ENCODE measurements at regions not wholly inside any gene's neighbourhood (a gene's known extent, or its start where the extent isn't known, plus 50 kb on each side); places are given as distances from the start of the nearest gene placed in this dataset.

DNA sequence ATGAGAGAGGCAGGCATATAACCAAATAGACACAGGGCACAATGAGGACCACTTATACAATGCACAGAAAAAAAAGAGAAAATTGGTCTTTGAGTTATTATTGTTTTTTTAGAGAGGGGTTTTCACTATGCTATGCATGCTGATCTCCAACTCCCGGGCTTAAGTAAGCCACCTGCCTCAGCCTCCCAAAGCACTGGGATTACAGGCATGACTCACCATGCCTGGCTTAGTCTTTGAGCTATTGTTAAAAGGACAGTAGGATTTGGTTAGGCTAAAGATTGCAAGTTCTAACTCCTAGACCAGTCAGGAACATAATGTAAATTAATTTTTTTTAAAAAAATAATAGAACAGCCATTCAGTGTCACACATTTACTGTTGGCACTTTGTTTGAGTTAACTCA lies 340.1 kb downstream of the GPAT3 start:
- DNase-seq (no peak), ATAC-seq (ENCODE audit: insufficient read depth, low FRiP score) (no peak)
- Histone ChIP-seq H3K4me3 (no peak overlapping the region), H3K27me3 (ENCODE audit: control insufficient read depth in 3 of 3, insufficient read depth in 3 of 3, low read length in 2 of 3) (no peaks in the 10 kb centered on the region), H3K4me1 (ENCODE audit: control insufficient read depth in 5 of 5, insufficient read depth in 5 of 5, low read length in 5 of 5) (no peaks in the 10 kb centered on the region), H3K9ac (ENCODE audit: insufficient read depth in 1 of 2, low read length in 2 of 2) (no peak overlapping the region), H3K9me3 (ENCODE audit: control insufficient read depth in 4 of 4, insufficient read depth in 3 of 4, low read length in 3 of 4) (no peaks in the 10 kb centered on the region), H3K36me3 (ENCODE audit: control insufficient read depth in 4 of 4, insufficient read depth in 4 of 4, low read length in 4 of 4) (no peaks in the 10 kb centered on the region), H3K27ac (ENCODE audit: low read depth in 1 of 2, low read length in 1 of 2) (no peak overlapping the region)
- WGBS, 2 donors = 93 to 94% methylated on average over 1 of the region's 1 CpG
- TF ChIP-seq, protein P1, sequence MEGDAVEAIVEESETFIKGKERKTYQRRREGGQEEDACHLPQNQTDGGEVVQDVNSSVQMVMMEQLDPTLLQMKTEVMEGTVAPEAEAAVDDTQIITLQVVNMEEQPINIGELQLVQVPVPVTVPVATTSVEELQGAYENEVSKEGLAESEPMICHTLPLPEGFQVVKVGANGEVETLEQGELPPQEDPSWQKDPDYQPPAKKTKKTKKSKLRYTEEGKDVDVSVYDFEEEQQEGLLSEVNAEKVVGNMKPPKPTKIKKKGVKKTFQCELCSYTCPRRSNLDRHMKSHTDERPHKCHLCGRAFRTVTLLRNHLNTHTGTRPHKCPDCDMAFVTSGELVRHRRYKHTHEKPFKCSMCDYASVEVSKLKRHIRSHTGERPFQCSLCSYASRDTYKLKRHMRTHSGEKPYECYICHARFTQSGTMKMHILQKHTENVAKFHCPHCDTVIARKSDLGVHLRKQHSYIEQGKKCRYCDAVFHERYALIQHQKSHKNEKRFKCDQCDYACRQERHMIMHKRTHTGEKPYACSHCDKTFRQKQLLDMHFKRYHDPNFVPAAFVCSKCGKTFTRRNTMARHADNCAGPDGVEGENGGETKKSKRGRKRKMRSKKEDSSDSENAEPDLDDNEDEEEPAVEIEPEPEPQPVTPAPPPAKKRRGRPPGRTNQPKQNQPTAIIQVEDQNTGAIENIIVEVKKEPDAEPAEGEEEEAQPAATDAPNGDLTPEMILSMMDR (IDR thresholded peaks at IDR 0.05; ENCODE audit: control extremely low read depth, extremely low read depth) = no peak

DNA sequence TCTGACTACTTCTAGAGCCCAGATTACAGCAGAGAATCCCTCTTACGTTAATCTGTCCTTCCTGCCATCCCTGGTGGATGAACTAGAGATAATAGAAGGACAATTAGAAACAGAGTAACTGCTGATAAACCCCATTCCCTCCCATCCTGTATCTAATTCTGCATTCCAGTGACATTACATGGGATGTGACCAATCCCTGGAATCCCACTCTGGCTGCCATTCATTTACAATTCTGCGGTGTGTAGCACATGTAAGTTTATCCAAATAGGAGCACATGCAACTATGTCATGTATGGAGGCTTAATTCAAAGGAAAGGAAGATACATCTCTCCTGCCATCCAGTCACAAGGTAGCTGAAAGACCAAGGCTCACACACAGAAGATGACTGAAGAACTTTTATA lies 339.5 kb downstream of the GPAT3 start:
- ATAC-seq (ENCODE audit: insufficient read depth, low FRiP score) (no peak), DNase-seq (no peak)
- no peak overlapping the region for H3K4me3 ChIP-seq
- H3K9me3 ChIP-seq (ENCODE audit: control insufficient read depth in 4 of 4, insufficient read depth in 3 of 4, low read length in 3 of 4) = no peaks in the 10 kb centered on the region
- H3K27ac ChIP-seq (ENCODE audit: low read depth in 1 of 2, low read length in 1 of 2) = no peak overlapping the region
- no peaks in the 10 kb centered on the region for H3K36me3 ChIP-seq (ENCODE audit: control insufficient read depth in 4 of 4, insufficient read depth in 4 of 4, low read length in 4 of 4)
- H3K4me1 ChIP-seq (ENCODE audit: control insufficient read depth in 5 of 5, insufficient read depth in 5 of 5, low read length in 5 of 5) = no peaks in the 10 kb centered on the region
- TF ChIP-seq, protein P1 (IDR thresholded peaks at IDR 0.05; ENCODE audit: control extremely low read depth, extremely low read depth) = no peak
- H3K27me3 ChIP-seq (ENCODE audit: control insufficient read depth in 3 of 3, insufficient read depth in 3 of 3, low read length in 2 of 3) = no peaks in the 10 kb centered on the region
- WGBS, 2 donors = 75% methylated on average over 2 of the region's 2 CpGs
- H3K9ac ChIP-seq (ENCODE audit: insufficient read depth in 1 of 2, low read length in 2 of 2) = no peak overlapping the region

DNA sequence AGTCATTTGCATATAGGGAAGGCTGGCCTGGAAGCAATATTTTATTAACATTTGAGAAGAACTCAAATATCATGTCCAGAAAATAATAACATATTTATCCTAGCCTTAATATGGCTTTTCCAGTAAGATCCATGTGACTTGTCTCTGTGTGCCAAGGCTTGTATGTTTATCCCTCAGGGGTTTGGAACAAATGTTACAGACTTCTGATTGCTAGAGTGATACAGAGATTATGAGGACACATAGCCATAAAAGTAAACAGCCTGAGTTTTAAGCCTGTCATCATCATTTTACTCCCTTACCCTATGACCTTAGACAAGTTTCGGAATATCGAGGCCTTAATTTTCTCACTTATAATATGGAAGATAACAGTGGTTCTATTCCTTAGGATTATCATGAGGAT lies 338.1 kb downstream of the GPAT3 start:
- no peak overlapping the region for H3K4me3 ChIP-seq
- no peaks in the 10 kb centered on the region for H3K9me3 ChIP-seq (ENCODE audit: control insufficient read depth in 4 of 4, insufficient read depth in 3 of 4, low read length in 3 of 4)
- no peaks in the 10 kb centered on the region for H3K36me3 ChIP-seq (ENCODE audit: control insufficient read depth in 4 of 4, insufficient read depth in 4 of 4, low read length in 4 of 4)
- no peak overlapping the region for H3K9ac ChIP-seq (ENCODE audit: insufficient read depth in 1 of 2, low read length in 2 of 2)
- 93 to 95% methylated on average over 2 of the region's 2 CpGs for WGBS, 2 donors
- H3K27ac ChIP-seq (ENCODE audit: low read depth in 1 of 2, low read length in 1 of 2) = no peak overlapping the region
- DNase-seq = no peak
- ATAC-seq (ENCODE audit: insufficient read depth, low FRiP score) = no peak
- TF ChIP-seq, protein P1 (IDR thresholded peaks at IDR 0.05; ENCODE audit: control extremely low read depth, extremely low read depth) = no peak
- H3K27me3 ChIP-seq (ENCODE audit: control insufficient read depth in 3 of 3, insufficient read depth in 3 of 3, low read length in 2 of 3) = no peaks in the 10 kb centered on the region
- H3K4me1 ChIP-seq (ENCODE audit: control insufficient read depth in 5 of 5, insufficient read depth in 5 of 5, low read length in 5 of 5) = no peaks in the 10 kb centered on the region

DNA sequence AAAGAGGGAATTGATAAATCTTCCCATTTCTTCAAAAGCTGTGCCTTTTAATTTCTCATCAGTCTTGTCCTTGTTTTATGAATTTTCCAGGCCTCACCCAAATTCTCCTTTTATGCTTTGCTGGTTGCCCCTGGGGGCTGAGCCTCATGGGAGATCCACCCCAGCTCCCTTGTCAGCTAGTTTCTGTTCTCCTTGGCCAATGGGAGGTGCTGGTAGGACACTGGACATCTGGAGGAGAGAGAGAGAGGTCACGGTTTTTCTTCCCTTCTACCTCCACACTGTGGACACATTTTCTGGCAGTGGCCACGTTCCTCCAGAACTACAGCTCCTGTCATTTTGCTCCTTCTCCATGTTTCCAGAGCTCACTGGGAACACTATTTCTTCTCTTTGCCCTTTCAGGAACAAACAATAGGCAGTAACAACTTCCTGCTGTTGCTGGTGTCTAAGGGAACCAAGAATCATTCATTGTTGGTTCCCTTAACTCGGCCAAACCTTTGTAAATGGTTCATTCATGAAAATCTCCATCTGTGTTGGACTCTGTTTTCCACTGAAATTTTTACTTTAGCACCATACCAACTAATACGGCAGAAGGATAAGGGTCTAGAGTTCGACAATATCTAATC lies 334.5 kb downstream of the GPAT3 start:
- Histone ChIP-seq H3K4me3 (no peak overlapping the region), H3K27ac (ENCODE audit: low read depth in 1 of 2, low read length in 1 of 2) (no peak overlapping the region), H3K36me3 (ENCODE audit: control insufficient read depth in 4 of 4, insufficient read depth in 4 of 4, low read length in 4 of 4) (no peaks in the 10 kb centered on the region), H3K9ac (ENCODE audit: insufficient read depth in 1 of 2, low read length in 2 of 2) (no peak overlapping the region), H3K27me3 (ENCODE audit: control insufficient read depth in 3 of 3, insufficient read depth in 3 of 3, low read length in 2 of 3) (no peaks in the 10 kb centered on the region), H3K9me3 (ENCODE audit: control insufficient read depth in 4 of 4, insufficient read depth in 3 of 4, low read length in 3 of 4) (no peaks in the 10 kb centered on the region), H3K4me1 (ENCODE audit: control insufficient read depth in 5 of 5, insufficient read depth in 5 of 5, low read length in 5 of 5) (no peaks in the 10 kb centered on the region)
- ATAC-seq (ENCODE audit: insufficient read depth, low FRiP score) (no peak), DNase-seq (no peak)
- TF ChIP-seq, protein P1 (IDR thresholded peaks at IDR 0.05; ENCODE audit: control extremely low read depth, extremely low read depth) = no peak
- WGBS, 2 donors = 63 to 72% methylated on average over 5 of the region's 5 CpGs

Measured in lung (tissue), 11 donors.